Astrocyte (in vitro differentiated cells and primary cell): ENCODE measurements at regions not wholly inside any gene's neighbourhood (a gene's known extent, or its start where the extent isn't known, plus 50 kb on each side); places are given as distances from the start of the nearest gene placed in this dataset.

Source experiments
- EZH2 ChIP-seq: IDR thresholded peaks from 2 replicates; pipeline ENCODE4 v1.6.1; 2012; ENCODE audit warnings: mild to moderate bottlenecking, low read length, inconsistent platforms; ENCODE audit not compliant: insufficient read depth
- TF ChIP-seq, protein P1 (sequence below): IDR thresholded peaks from 2 replicates; pipeline ENCODE4 v1.5.1; 2011; ENCODE audit warnings: low read depth, mild to moderate bottlenecking, inconsistent platforms, low read length, moderate library complexity; ENCODE audit not compliant: insufficient read depth

DNA sequence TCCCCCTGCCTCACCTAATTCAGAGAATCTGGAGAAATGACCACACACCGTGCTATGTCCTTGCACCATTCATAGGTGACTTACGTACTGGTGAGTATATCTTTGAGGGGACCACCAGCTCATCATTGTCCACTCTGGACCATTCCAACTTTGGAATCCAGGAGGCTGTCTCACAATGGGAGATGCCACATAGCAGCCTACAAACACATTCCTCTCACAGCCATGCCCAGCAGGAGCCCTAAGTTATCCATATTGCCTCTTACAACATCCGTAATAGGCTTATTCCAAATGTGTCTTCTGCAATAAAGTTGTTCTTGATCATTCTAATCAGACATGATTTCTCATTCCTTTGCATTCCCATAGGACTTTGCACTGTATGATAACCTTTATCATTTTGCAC lies 436.7 kb downstream of the EFNB2 start:
- TF ChIP-seq, protein P1, sequence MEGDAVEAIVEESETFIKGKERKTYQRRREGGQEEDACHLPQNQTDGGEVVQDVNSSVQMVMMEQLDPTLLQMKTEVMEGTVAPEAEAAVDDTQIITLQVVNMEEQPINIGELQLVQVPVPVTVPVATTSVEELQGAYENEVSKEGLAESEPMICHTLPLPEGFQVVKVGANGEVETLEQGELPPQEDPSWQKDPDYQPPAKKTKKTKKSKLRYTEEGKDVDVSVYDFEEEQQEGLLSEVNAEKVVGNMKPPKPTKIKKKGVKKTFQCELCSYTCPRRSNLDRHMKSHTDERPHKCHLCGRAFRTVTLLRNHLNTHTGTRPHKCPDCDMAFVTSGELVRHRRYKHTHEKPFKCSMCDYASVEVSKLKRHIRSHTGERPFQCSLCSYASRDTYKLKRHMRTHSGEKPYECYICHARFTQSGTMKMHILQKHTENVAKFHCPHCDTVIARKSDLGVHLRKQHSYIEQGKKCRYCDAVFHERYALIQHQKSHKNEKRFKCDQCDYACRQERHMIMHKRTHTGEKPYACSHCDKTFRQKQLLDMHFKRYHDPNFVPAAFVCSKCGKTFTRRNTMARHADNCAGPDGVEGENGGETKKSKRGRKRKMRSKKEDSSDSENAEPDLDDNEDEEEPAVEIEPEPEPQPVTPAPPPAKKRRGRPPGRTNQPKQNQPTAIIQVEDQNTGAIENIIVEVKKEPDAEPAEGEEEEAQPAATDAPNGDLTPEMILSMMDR, result no peak
- TF ChIP-seq EZH2, result no peak
